Activated T-cell treated with anti-CD3 and anti-CD28 coated beads for 24 hours (primary cell): ENCODE measurements at regions not wholly inside any gene's neighbourhood (a gene's known extent, or its start where the extent isn't known, plus 50 kb on each side); places are given as distances from the start of the nearest gene placed in this dataset.

ENCODE experiments used
- DNase-seq: peaks from one replicate; pipeline ENCODE4 v3.0.0-alpha.2; 2020; ENCODE audit warnings: low read depth

DNA sequence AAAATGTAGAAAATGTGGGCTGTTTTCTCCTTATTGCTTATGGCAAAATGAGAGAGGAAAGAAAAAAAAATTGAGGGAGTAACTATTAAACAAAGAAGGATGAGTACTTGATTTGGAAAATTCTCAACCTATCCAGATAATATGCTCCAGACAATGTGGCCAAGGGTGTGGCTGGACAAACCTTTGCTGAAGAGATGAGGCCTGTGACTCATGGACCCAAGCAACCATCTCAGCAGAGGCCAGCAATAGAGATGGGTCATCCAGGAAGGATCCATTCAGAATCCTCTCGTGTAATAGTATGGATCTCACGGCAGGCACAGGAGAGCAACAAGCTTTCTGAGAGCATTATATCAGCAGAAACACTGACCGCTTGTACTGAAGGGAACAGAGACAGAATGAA lies 120.3 kb upstream of the CELF2 start:
- DNase-seq, result no peak

DNA sequence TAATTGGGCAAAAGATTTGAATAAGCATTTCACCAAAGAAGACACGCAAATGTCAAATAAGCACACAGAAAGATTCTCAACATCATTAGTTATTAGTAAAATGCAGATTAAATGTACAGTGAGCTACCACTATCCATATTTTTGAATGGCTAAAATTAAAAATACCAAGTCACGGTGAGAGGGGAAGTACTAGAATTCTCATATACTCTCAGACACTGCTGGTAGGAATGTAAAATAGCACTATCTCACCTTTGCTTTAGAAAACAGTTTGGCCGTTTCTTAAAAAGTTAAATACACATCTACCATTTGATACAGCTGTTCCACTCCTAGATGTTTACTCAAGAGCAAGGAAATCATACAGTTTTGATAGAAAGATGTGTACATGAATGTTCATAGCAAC lies 115.8 kb upstream of the CELF2 start:
- DNase-seq, result no peak

DNA sequence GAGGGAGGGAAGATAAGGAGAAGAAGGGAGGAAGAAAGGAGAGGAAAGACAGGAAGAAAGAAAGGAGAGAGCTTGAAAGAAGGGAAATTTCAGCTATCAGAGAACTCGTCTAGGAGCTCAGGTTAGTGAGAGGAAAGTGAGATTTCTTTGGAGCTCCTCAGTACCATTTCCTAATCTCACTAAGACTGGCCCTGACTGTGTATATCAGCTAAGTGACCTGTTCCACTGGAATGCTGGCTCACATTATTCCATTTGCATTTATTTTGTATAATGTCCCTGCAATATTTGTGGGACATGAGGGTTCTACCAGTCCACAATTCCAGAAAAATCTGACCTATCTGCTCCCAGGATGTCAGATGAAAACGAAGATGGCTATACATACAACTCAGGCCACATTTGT lies 114.7 kb upstream of the CELF2 start:
- DNase-seq, result no peak

DNA sequence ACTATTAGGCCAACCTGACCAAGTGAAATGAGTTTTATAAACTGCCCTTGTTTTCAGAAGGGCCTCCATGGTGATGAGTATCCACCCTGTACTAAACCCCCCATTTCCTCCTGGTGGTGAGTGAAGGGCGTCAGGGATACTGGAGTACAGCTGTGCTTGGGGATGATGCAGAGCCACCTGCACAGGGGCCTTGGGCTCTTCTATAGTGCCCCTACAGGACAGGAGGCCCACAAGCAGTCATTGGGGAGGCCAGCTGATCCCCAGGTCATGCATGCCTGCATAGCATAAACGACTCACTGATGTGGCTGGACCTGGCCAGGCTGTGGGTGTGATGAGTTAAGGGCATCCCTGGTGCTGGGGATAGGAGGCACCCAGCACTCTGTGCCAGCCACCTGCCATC lies 114.1 kb upstream of the CELF2 start:
- no peak for DNase-seq

DNA sequence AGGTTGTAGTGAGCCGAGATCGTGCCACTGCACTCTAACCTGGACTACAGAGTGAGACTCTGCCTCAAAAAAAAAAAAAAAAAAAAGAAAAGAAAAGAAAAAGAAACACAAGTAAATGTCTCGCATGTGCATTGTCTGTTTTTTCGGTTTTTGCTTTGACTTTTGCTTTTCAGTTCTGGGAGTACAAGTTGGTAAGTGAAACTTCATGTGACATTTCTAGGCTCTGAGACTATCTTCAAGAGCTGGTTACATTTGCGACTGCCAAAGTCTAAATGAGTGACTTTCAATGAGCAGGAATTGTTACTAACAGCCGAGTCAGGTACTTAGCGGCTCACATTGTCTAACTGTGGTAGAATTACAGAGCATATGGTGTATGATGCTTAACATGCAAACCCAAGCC lies 107.0 kb upstream of the CELF2 start:
- DNase-seq, result no peak

DNA sequence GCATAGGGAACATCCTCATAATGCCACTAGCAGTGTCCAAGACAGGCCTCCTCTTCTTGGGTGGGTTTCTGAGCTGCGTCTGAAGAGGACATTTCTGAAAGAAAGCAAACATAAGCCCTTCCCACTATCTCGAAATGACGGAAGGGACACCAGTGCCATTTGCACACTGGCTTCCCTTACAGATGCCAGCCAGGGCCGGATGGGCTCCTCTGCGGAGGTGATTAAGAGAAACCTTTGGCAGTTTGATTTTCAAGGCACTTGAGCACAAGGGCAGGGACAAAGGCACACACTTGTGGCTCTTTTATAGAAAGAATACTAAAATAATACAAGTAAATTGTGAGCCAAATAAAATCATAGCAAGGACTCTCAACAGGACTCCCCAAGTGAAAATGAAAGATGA lies 106.6 kb upstream of the CELF2 start:
- no peak for DNase-seq

DNA sequence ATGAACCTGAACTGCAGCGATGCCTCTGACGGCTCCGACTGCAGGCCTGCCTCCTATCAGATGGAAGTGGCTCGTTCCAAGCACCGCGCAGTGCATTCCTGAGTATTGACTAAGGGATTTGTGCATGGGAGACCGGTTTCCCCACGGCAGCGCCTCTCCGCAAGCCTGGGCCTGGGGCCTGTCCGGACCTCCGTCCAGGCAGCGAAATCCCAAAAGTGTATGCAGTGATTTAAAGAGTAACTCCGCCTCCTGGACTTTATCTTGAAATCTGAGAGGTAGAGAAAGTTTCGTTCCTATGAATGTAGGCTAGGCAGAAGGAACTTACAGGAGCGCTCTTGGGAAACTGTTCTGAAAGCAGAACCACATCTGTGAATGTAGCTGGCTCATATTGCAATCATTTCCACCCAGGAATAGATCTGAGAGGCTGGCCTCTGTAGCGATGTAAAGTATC lies 106.2 kb upstream of the CELF2 start:
- DNase-seq, result no peak

DNA sequence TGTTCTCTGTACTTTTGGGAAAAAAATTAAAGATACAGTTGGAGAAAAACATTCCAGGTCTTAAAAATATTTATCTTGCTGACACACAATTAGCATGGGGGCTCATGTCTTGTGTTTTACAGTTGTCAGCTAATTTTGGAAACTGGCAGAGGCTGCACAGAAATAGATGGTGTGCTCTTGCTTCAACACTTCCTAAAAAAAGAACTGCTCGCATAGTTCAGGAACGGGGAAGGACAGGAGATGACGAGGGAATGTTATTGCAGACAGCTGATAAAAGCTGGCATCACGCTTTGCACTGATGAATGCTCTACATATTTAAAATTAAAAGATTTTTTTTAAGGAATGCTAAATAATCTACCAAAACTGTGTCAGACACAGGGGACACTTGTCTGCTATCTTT lies 103.5 kb upstream of the CELF2 start:
- no peak for DNase-seq

DNA sequence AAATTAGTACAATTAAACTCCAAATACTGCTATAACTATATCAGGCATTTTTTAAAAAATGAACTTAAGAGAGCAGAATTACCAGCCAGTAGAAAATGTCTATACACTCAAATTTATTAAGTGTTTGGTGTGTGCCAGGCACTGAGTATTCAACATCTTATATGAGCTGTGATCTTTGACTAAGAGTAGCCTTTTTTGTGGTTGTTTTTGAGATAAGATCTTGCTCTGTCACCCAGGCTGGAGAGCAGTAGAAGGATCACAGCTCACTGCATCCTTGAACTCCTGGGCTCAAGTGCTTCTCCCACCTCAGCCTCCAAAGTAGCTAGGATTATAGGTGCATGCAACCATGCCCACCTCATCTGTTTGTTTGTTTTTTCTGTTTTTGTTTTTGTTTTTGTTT lies 102.5 kb upstream of the CELF2 start:
- DNase-seq, result no peak

DNA sequence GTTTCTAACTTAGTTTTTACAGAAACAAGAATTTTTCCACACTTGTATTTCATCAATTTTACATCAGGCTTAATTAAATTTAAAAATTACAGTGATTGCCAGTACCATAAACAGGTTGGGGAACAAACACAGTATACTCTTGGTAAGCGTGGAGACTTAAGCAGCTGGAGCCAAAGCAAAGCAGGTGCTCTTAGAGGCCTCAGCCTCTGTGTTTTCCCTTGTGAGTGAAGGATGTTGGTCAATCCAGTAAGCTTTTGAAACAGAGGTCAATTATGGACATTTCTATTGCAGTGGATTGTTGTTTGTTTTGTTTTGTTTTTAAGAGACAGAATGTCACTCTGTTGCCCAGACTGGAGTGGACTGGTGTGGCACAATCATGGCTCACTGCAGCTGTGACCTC lies 100.6 kb upstream of the CELF2 start:
- DNase-seq, result no peak

DNA sequence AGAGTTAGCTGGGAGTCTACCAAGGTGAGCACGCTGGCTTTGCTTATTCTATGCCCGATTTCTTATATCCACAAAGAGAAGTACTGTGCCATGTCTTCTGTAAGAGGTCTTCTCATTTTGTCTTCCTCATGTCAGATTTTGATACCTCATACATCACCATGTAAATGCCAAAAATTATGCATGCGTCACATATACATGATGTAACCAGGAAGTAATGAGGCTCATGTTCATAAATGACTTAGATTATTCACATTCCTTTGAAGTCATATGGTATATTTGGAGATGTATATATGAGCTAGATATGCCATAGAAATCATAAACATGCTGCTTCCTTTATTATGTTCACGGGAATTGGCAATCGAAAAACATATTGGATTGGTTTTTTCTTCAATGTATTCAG lies 97.7 kb upstream of the CELF2 start:
- DNase-seq, result no peak

DNA sequence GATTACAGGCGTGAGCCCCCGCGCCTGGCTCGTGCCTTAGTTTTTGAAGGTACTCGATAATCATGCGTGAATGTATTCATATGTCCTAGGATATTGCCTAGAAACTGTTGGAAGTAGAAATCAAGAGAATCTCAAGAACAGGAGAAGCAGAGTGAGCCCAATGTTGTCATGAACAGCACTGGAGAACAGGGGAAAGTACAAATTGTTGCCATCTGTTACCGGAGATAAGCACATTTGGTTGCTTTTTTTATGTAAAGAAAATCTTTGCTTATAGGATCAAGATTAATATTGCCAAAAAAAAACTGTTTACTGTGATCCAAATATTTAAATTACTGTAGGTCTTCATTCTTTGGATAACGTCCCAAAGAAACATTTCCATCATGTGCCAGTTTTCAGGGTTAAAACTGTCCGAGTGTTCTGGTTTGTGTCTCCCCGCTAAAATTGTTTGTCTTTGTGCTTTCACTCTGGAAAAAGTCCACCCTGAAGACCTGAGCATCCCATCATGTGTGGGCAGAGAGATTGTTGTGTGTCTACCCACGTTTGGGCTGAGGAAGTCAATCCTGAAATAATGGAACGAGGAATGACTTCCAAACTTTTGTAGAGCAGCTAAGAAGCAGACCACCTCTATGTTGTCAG lies 95.7 kb upstream of the CELF2 start:
- DNase-seq, result no peak

DNA sequence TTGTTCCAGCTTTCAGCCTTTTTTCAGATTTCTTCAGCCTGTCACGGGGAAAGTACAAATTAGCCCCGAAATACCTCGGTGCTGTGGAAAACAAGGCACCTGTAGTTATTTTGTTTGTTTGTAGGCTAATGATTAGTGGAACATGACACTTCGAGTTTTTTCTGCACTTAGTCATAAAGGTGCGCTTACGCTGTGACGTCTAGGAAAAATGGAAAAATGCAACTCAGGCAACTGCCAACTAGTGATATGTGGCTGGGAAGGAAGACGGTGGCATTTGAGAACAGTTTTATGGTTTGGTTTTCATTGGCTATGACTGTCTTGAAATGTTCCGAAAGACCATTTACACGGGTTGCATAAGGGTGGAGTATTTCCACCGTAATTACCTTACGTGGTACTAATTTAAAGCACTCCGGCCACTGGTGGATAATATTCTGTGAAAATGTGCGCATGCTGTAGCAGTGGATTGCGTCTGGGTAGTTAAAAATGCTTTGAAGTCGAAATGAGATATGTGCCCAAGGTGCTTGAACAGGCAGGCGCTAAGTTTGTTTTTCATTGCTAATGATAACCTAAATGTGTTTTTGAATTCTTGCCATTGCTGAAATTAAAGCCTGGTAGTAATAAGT lies 94.5 kb upstream of the CELF2 start:
- no peak for DNase-seq

DNA sequence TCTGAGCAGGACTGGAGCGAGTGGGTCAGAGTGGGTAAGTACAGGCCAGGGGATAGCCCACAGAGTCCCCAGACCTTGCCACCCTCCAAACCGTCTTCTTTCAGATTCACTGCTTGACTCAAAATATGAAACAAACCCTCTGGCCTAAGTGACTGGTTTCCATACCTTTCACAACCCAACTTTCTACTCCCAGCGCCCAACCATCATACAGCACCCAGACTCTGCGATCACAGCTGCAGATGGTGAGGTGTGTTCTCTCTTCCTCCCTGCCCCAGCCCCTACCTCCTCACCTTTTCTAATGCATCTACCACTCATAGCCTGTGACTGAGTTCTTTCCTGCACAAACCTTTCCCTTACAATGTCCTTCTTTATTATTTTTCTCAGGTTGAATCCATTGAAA lies 92.0 kb upstream of the CELF2 start:
- DNase-seq, result no peak

DNA sequence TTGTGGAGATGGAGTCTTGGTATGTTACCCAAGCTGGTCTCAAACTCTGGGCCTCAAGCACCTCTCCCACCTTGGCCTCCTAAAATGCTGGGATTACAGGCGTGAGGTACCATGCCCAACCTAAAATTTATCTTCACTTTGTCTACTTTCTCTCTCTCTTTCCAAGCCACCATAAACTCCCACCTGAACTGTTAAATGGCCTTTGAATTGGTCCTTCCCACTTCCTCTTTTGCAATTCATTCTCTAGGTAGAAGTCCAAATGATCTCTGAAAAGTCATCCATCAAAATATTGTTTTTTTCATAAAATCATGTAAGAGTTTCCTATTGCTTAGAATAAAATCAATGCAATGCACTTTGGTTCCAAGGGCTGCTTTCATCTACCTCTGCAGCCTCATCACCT lies 90.1 kb upstream of the CELF2 start:
- DNase-seq, result no peak

DNA sequence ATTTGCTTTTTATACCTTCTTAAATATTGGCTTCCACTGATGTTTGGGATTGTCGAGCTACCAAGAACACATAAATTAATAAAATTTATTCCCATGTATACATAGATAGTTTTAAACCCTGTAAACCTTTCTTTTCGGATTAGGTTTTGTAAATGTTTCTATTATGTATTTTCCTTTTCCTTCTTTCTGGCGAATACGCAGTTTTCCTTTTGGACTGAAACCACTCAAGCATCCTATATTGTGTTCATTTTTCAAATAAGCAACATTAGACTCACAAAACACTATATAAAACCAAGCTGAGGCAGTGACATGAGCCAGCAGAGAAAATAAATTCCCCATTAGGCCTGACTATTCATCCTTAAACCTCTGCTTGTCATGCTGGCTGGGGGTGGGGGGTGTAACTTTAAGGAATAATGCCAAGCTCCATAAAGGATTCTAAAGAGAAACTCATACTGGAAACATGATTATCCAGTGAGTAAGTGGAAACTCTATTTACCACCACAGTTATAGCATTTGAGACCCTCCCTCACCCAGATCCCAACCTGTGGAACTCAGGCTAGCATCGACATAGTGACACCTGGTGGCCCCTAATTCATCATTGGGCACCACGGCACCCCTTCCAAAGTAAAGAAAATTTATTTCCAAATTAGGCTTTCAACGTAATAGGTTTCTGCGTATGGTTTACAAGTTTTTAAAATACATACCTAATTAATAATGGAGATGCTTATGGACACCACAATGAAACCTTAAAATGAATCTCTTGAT lies 86.5 kb upstream of the CELF2 start:
- DNase-seq, result no peak

DNA sequence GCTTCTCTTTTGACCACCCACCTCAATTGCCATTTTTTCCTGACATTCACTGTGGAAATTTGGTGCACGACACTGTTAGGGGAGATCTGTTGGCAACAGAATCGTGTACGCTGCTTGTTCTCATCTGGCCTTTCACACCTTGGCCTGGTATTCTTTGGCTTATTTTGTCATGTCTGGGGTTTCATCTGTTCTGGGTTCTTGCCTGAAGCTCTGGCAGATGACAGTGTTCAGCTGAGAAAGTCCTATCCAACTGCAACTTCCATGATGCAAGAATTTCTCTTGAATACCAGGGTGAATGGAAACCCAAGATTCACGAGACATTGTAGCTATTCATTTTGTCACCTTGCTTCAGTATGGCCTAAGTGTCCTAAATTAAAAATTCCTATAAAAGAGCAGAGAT lies 82.6 kb upstream of the CELF2 start:
- DNase-seq, result no peak

DNA sequence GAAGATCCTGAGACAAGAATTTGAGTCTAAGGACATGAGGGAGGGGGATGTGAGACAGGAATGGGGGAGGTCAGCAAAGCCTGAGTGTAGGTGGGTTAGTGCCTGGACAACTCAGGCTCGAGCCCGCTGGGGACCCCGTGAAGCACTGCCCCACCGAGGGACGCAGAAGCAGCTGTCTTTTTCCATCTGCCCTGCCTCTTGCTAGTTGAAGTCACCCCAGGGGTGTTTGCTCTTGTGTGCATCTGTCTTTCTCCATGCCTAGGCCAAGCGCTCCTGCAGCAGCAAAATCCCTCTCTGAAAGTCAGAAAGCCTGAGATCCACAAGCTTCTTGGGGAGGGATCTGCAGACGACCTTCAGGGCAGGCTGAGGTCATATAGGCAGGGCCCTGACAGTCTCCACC lies 79.0 kb upstream of the CELF2 start:
- DNase-seq, result no peak

DNA sequence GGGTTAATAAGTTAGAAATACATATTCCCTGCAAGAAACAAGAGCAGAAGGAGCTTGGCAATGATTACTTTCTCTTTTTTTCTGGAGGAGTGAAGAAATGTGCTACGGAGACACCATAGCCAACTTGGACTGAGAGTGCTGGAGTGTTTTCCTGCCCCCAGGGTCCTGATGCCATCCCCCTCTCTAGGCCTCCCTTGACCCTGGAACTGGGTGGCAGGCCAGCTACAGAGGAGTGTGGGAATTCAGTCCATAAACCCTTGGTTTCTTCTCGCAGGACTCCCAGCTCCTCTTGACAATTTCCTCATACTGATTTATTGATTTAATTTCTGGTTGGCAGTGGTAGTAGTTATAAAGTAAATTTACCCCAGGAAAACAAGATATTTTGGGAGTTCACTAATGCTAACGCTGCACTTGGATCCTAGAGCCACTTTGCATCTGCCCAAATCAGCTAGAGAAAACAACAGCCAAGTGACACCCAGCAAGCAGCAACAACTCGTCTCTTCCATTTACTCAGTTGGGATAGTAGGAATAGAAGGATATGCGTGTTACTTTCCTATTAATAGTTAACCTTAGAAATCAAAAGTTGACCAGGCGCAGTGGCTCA lies 76.4 kb upstream of the CELF2 start:
- DNase-seq, result no peak

DNA sequence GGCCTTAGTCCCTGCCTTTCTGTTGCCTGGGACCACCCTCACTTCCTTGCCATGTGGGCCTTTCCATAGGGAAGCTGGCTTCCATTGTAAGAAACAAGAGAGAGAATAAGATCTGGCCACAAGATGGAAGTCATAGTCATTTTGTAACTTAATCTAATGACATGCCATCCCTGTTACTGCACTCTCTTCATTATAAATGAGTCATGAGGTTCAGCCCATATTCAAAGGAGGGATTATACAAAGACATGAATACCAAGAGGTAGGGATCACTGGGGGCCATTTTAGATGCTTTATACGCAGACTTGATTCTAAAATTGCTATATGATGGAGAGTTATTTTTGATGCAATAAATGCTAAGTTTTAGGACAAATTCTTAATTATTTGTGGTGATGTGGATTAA lies 75.2 kb upstream of the CELF2 start:
- no peak for DNase-seq

DNA sequence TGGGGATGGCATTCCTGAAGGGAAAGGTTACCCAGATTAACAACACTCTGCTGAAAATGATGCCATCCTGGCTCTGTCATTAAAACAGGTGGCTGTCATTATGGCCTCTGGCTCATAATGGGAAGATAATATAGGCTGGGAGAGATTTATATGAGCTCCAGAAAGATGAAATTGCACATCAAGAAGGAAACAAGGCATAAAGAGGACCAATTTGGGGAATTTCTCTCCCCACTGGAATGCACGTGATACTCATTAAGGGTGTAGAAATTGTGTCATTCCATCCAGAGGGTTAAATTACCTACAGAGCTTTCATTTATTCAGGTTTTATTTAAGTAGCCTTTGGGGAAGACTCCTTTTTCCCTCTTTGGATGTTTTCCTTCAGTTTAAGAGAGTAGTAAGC lies 71.6 kb upstream of the CELF2 start:
- DNase-seq, result no peak

DNA sequence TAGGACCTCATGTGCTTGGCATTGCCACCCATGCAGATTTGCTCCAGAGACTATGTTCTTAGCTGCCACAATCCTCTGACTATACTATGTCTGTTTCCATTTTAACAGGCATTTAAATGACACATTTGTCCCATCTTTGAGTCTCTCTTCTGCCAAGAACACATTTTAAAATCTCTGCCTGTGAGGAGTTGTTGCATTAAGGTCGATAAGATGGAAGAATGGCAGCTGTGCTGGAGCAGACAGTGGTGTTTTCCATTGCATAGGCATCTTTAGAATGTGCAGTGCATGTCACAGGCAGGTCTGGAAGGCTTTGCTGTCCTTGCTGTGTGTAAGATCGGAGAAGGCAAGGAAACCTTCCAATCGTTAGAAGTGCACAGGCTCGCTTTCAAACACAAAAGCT lies 70.9 kb upstream of the CELF2 start:
- no peak for DNase-seq

DNA sequence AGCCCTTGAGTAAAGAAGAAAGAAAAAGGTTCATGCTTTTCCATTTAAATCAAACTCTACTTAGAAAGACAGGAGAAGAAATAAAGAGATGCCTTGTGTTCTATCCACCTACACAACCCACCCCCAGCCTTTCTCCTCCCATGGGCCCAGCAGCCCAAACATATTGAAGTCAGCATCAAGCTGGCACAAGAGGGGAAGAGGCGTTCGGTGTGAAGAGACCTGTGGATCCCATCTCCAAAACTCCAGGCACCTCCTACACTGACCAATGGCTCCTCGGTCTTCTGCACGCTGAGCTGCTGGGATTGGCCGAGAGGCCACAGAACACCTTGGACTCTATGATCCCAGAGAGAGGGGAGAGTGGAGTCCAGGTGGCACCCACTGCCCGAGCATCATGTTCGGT lies 66.0 kb upstream of the CELF2 start:
- no peak for DNase-seq
